Tibial nerve (tissue), 4 donors: ENCODE measurements at regions not wholly inside any gene's neighbourhood (a gene's known extent, or its start where the extent isn't known, plus 50 kb on each side); places are given as distances from the start of the nearest gene placed in this dataset.
"Not testable (repeated sequence)": the region's sequence is repeated elsewhere in the genome, so short reads cannot be mapped to it uniquely, and the experiment has no call there.

Experiments used
- DNase-seq, 2 donors: peaks; one replicate each; pipeline ENCODE4 v3.0.0-alpha.2; 2019; ENCODE audit warnings: low spot score in 2 of 2
- H3K27ac ChIP-seq, 4 donors: fragments of 200-600 bp; sonication (generic) in 3 of 4; one replicate each; pipeline ENCODE4 v1.5.1; 2017 to 2019; ENCODE audit warnings: mild to moderate bottlenecking in 1 of 4
- H3K27me3 ChIP-seq, 2 donors: fragments of 200-600 bp; sonication (generic) in 1 of 2; one replicate each; pipeline versions ENCODE4 v1.5.1 to v1.6.0; 2017 to 2019
- H3K36me3 ChIP-seq, 3 donors: fragments of 200-600 bp; sonication (generic); one replicate each; pipeline ENCODE4 v1.5.1; 2018 to 2019
- H3K4me1 ChIP-seq, 4 donors: fragments of 200-600 bp; sonication (generic) in 3 of 4; one replicate each; pipeline ENCODE4 v1.5.1; 2017 to 2019
- H3K4me3 ChIP-seq, 4 donors: fragments of 200-600 bp; sonication (generic) in 3 of 4; one replicate each; pipeline ENCODE4 v1.5.1; 2017 to 2019; ENCODE audit warnings: mild to moderate bottlenecking in 1 of 4, moderate library complexity in 1 of 4
- H3K9me3 ChIP-seq, 4 donors: fragments of 200-600 bp; sonication (generic) in 3 of 4; one replicate each; pipeline ENCODE4 v1.5.1; 2017 to 2019
- EP300 ChIP-seq, 2 donors: sonication (generic); formaldehyde crosslinking; IDR thresholded peaks; one replicate each; pipeline ENCODE4 v1.6.1; 2017; ENCODE audit warnings: antibody characterized with exemption in 2 of 2, mild to moderate bottlenecking in 1 of 2
- POLR2A ChIP-seq, 2 donors: fragments of 450-650 bp; IDR thresholded peaks; one replicate each; pipeline ENCODE4 v1.6.1; 2017; ENCODE audit warnings: antibody characterized with exemption in 2 of 2, mild to moderate bottlenecking in 2 of 2, moderate library complexity in 2 of 2
- WGBS, 2 donors: methylation state at CpG; one replicate each; pipeline ENCODE4 v1.1.5; 2018; 5-methylcytosine and 5-hydroxymethylcytosine counted together
- TF ChIP-seq, protein P1 (sequence below), 5 experiments: fragments of 200-600 bp in 3 of 5; fragments of 450-650 bp in 2 of 5; sonication (generic) in 3 of 5; IDR thresholded peaks; one replicate each; pipeline ENCODE4 v1.5.1; 2016 to 2019; ENCODE audit warnings: antibody characterized with exemption in 5 of 5, mild to moderate bottlenecking in 3 of 5, moderate library complexity in 2 of 5

- Histone ChIP-seq H3K9me3 (no peaks in the 10 kb centered on the region), H3K27me3 (no peaks in the 10 kb centered on the region), H3K4me1 (peaks cover 0 to 3% (median 0%) of the 10 kb centered on the region in 4 donors), H3K36me3 (no peaks in the 10 kb centered on the region), H3K4me3 (no peak overlapping the region), H3K27ac (no peak overlapping the region)
- no peak for DNase-seq
- TF ChIP-seq EP300 (IDR thresholded peaks at IDR 0.05) (no peak), POLR2A (IDR thresholded peaks at IDR 0.05) (no peak)
- TF ChIP-seq, protein P1, sequence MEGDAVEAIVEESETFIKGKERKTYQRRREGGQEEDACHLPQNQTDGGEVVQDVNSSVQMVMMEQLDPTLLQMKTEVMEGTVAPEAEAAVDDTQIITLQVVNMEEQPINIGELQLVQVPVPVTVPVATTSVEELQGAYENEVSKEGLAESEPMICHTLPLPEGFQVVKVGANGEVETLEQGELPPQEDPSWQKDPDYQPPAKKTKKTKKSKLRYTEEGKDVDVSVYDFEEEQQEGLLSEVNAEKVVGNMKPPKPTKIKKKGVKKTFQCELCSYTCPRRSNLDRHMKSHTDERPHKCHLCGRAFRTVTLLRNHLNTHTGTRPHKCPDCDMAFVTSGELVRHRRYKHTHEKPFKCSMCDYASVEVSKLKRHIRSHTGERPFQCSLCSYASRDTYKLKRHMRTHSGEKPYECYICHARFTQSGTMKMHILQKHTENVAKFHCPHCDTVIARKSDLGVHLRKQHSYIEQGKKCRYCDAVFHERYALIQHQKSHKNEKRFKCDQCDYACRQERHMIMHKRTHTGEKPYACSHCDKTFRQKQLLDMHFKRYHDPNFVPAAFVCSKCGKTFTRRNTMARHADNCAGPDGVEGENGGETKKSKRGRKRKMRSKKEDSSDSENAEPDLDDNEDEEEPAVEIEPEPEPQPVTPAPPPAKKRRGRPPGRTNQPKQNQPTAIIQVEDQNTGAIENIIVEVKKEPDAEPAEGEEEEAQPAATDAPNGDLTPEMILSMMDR (IDR thresholded peaks at IDR 0.05) = no peak
- 75 to 82% methylated on average over 3 of the region's 3 CpGs for WGBS, 2 donors
Observed at GRCh38 chr5:174919351-174919750, 195.0 kb downstream of the MSX2 start.

DNA sequence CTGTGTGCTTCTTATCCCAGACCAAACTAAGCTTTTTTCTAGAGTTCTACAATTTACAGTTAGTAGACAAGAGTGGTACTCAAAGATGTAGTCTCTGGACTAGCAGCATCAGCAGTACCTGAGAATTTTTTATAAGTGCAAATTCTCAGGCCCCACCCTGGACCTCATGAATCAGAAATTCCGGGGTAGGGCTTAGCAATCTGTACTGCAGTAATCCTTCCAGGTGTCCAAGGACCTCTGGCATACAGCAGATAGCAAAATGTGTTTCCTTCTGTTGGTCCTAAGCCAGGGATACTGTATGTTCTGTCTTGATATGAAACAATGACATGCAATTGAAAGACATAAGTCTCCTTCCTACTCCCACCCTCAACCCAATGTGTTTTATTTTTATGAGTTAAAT lies 194.3 kb downstream of the MSX2 start:
- Histone ChIP-seq H3K9me3 (no peaks in the 10 kb centered on the region), H3K27ac (no peak overlapping the region), H3K4me3 (no peak overlapping the region), H3K27me3 (no peaks in the 10 kb centered on the region), H3K36me3 (no peaks in the 10 kb centered on the region), H3K4me1 (peaks cover 0 to 3% (median 0%) of the 10 kb centered on the region in 4 donors)
- TF ChIP-seq POLR2A (IDR thresholded peaks at IDR 0.05) (no peak), EP300 (IDR thresholded peaks at IDR 0.05) (no peak)
- TF ChIP-seq, protein P1 (IDR thresholded peaks at IDR 0.05) = no peak
- DNase-seq = no peak
- 55 to 56% methylated on average over 1 of the region's 1 CpG for WGBS, 2 donors

GRCh38 chr5:174917976-174918554 lies 193.7 kb downstream of the MSX2 start:
- no peak for DNase-seq
- H3K4me1 ChIP-seq = peaks cover 0 to 3% (median 0%) of the 10 kb centered on the region in 4 donors
- no peaks in the 10 kb centered on the region for H3K36me3 ChIP-seq
- H3K27me3 ChIP-seq = no peaks in the 10 kb centered on the region
- TF ChIP-seq EP300 (IDR thresholded peaks at IDR 0.05) = no peak
- TF ChIP-seq, protein P1 (IDR thresholded peaks at IDR 0.05) = no peak
- no peak for TF ChIP-seq POLR2A (IDR thresholded peaks at IDR 0.05)
- WGBS, 2 donors = 81 to 82% methylated on average over 13 of the region's 13 CpGs
- no peak overlapping the region for H3K4me3 ChIP-seq
- H3K9me3 ChIP-seq = no peaks in the 10 kb centered on the region
- H3K27ac ChIP-seq = no peak overlapping the region

DNA sequence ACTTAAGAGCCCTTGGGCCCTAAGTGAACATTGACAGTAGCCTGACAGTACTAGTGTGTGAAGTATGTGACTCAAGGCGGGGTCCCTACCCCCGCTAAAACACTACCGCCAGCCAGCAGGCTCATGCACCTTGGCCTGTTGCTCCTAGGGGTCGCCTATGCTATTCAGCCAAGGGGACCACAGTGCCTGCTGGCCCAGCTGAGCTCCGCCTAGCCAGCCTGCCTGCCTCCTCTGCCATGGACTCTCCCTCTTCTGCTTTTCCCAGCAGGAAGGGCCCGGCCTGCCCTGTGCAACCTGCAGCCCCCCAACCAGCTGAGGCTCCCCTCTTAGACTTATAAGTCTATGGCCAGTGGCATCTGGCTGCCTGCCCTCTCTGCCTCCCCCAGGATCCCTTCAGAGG lies 193.1 kb downstream of the MSX2 start:
- not testable (repeated sequence) for H3K4me3 ChIP-seq, H3K9me3 ChIP-seq, H3K27me3 ChIP-seq, H3K36me3 ChIP-seq, DNase-seq, H3K4me1 ChIP-seq, H3K27ac ChIP-seq
- 89 to 93% methylated on average over 4 to 6 of the region's 6 CpGs for WGBS, 2 donors

GRCh38 chr5:174916924-174917323 lies 192.5 kb downstream of the MSX2 start:
- not testable (repeated sequence) for H3K4me3 ChIP-seq, H3K27ac ChIP-seq, DNase-seq, H3K27me3 ChIP-seq, H3K9me3 ChIP-seq, H3K4me1 ChIP-seq, H3K36me3 ChIP-seq
- WGBS, 2 donors = 77 to 78% methylated on average over 1 of the region's 1 CpG

DNA sequence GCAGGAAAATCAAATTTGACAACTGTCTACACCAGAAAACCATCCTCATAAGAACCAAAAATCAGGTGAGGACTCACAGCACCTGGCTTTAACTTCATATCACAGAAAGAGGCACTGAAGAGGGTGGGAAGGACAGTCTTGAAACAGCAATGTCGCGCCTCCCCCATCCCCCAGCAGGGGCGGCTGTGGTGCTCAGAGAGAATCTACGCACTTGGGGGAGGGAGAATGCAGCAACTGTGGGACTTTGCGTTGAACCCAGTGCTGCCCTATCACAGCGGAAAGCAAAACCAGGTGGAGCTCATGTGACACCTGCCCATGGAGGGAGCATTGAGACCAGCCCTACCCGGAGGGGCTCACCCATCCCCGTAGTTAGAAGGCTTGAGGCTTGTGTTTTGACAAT lies 191.8 kb downstream of the MSX2 start:
- Histone ChIP-seq H3K9me3 (no peaks in the 10 kb centered on the region), H3K4me3 (no peak overlapping the region), H3K36me3 (no peaks in the 10 kb centered on the region), H3K4me1 (peaks cover 0 to 3% (median 0%) of the 10 kb centered on the region in 4 donors), H3K27ac (no peak overlapping the region), H3K27me3 (no peaks in the 10 kb centered on the region)
- 84 to 94% methylated on average over 6 to 8 of the region's 8 CpGs for WGBS, 2 donors
- no peak for TF ChIP-seq POLR2A (IDR thresholded peaks at IDR 0.05)
- TF ChIP-seq, protein P1 (IDR thresholded peaks at IDR 0.05) = no peak
- TF ChIP-seq EP300 (IDR thresholded peaks at IDR 0.05) = no peak
- DNase-seq = no peak
